Stimulated activated CD4-positive, alpha-beta T cell treated with anti-CD3 and anti-CD28 coated beads, Interleukin-2, amount 100 ng/mL, for 24 hours (primary cell): ENCODE measurements at regions not wholly inside any gene's neighbourhood (a gene's known extent, or its start where the extent isn't known, plus 50 kb on each side); places are given as distances from the start of the nearest gene placed in this dataset.
"Not testable (repeated sequence)": the region's sequence is repeated elsewhere in the genome, so short reads cannot be mapped to it uniquely, and the experiment has no call there.

ENCODE experiments used
- DNase-seq, 2 donors: peaks; one replicate each; pipeline ENCODE4 v3.0.0-alpha.2; 2020

DNA sequence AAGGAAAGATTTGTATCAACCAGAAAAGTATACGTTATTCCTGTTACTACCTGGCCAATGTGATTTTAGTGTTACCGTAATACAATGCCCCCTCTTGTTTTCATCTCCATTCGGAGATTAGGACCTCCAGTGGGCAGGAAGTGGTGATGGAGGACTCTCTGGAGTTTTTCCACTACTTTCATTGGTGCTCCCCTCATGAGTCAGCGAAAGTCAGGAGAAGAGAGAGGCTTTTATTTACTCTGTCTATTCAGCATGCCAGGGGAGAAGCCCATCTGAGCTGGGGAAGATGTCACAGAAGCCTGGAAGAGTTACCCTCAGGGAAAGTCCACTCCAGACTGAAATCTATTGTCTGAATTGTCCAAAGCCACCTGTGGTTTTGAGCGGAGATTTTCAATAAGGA lies 88.2 kb upstream of the THUMPD2 start:
- no peak for DNase-seq

DNA sequence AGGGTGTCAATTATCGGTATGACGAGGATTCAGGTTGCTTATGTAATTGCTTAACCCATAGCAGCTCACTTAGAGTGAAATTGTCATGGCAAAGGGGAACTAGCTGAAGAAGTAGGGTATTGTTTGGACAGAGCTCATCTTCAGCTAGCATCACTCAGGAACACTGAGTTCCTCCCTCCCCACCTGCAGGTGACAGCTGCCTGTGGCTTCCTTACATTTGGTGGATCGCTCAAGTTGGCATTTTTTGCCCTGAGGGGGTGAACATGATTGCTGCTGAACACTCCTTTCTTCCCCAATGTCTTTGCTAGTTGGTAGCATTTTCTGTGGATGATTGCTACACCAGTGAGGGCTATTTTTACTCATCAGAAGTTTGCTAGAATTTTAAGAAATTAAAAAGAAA lies 86.7 kb upstream of the THUMPD2 start:
- no peak for DNase-seq

DNA sequence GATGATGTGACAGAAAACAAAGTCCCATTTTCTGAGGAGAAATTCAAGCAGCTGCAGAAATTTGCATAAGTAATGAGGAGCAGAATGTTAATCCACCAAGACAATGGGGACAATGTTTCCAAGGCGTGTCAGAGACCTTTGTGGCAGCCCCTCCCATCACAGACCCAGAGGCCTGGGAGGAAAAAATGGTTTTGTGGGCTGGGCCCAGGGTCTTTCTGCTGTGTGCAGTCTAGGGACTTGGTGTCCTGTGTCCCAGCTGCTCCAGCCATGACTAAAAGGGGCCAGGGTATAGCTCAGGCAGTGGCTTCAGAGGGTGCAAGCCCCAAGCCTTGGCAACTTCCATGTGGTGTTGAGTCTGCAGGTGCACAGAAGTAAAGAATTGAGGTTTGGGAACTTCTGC lies 84.6 kb upstream of the THUMPD2 start:
- DNase-seq: not testable (repeated sequence)

DNA sequence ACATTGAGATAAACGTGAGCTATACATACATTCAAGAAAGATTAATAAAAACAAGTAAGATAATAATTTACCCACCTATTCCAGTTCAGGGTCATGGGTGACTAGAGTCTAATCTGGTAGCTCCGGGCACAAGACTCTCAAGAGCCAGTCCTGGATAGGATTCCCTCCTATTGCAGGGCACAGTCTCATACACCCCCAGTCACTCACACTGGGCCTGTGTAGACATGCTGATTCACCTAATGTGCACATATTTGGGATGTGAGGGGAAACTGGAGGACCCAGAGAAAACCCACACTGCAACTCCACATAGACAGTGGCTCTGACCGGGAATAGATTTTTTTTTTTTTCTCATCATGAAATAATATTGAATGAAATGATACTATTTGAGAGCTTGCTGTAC lies 81.5 kb upstream of the THUMPD2 start:
- DNase-seq: no peak

DNA sequence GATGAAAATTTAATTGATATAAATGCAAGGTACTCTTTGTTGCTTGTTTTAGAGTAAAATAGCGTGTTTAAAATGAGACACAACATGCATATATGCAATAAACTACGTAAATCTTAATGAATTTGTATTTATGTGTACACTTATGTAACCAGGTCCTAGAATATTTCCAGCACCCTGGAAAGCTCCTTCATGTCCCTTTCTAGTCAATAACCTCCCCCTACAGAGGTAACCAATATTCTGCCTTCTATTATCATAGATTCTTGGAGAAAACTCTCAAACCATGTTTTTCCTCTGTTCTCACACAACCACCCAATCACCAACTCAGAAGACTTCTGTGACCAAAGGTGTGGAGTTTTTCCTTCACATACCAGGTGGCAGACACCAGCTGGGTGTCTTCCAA lies 79.6 kb upstream of the THUMPD2 start:
- DNase-seq: no peak

DNA sequence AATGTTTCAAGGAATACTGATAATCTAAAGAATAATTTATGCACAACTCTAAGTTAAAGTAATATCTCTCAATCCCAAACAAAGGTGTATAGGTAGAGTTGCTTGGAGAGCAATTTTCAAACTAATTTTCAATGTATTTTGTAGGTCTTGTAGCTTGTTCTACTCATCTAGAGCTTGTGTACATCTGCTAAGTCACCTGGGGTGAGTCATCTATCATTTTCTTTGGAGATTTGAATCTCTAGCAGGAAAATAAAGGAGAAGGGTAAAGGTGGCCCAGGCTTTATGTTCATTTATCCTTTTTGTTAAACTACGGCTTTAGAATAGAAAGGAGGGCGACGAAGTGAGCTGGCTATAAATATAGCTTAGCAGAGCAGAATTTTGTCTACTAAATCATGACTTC lies 76.8 kb upstream of the THUMPD2 start:
- no peak for DNase-seq

DNA sequence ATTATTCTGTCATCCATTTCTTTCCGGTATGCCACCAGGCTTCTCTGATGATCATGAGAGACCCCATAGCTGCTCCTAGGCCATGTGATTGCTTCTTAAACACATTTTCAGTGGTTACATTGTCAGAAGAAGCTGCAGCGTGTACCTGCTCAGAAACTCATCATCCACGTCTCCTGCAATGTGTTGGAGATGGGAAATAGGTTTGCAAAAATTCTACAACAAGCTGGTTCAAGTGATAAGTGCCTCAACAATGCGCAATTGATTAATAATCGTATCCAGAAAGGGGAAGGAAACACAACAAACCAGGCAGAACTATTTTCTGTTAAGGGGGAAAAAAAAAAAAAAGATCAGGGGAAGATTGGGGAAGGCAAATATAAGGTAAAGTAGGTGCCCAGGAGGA lies 75.7 kb upstream of the THUMPD2 start:
- DNase-seq: no peak

DNA sequence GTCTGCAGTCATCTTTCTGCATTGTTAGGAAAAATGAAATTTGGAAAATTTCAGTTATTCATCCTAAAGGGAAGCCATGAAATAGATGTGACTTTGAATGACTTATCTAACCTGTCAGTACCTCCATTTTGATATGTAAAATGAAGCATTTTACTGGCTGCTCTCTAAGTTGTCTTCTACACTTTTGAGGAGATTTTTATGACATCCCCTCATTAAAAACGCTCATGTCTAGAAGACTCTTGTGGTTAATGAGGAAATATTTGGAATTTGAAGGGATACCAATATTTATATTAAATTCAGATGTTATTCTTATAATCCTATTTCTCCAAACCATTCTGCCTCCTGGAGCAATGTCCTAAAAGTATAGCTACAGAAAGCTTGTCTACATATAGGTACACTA lies 73.8 kb upstream of the THUMPD2 start:
- DNase-seq: no peak

DNA sequence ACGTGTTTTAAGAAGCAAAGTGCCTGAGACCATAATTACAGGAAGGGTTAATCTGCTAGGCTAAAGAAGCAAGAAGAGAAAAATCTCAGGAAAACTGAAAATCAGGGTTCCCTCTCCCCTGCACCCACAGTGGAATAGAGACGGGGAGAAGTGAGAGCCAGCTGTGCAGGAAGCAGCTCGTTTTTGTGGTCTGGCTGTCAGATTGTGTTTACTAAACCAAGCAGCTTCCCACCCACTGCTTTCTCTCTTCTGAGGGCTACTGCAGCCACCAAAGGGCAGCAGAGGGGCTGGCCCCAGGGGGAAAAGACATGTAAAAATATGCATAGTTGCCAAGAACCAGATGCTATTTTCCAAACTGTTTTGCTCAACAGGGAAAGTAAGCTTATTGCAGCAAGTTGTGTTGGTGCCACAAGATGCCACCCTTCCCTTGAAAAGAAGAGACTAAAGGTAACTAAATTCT lies 72.6 kb upstream of the THUMPD2 start:
- DNase-seq: no peak

DNA sequence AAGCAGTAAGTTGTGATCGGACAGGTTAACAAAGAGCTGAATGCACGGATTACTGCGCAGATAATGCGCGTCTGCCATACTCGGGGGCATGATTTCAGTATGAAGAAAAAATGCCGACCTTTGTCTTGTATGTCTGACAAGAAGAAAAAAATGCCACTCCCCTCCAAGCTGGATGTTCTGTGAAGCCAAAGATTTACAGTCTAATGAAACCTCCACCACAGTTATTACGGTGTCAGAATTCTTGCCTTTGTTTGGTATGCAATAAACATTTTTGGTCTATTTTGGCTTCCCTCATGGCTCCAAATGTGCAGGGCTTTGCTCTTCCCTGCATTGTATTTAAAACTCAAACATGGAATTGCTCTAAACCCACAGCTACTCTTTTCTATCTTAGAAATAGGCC lies 72.2 kb upstream of the THUMPD2 start:
- DNase-seq: no peak

DNA sequence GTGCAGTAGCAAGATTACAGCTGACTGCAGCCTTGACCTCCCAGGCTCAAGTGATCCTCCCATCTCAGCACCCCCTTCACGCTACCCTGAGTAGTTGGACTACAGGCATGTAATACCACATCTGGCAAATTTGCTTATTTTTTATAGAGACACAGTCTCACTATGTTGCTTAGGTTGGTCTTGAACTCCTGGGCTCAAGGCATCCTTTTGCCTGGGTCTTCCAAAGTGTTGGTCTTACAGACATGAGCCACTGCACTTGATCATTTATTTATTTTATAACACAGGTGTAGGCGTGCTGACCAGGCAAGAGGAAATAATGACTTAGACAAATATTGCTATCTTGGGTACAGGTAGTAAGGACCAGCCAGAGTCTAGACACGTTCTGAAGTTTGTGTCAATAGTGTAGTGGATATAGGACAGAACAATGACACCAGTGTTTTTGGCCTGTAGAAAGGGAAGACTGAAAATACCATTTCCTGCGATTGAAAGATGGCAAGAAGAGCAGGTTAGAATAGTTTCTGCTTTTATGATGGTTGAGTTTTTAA lies 71.0 kb upstream of the THUMPD2 start:
- DNase-seq: no peak

DNA sequence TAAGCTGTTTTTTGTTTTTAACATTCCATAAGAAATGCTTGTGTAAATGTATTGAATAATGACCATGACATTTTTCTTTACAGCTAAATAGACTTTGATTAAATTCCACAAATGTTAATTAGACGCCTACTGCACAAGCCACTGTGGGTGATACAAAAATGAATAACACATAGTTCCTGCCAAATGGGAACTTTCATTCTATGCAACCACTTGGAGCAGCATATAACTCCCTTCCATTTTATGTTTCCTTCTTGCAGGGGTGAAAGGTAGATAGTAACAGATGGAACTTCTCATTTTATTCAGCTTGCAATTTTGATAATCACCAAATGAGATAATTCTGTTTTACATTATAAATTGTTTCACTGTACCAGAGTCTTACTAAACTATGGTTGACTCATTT lies 70.0 kb upstream of the THUMPD2 start:
- DNase-seq: no peak

DNA sequence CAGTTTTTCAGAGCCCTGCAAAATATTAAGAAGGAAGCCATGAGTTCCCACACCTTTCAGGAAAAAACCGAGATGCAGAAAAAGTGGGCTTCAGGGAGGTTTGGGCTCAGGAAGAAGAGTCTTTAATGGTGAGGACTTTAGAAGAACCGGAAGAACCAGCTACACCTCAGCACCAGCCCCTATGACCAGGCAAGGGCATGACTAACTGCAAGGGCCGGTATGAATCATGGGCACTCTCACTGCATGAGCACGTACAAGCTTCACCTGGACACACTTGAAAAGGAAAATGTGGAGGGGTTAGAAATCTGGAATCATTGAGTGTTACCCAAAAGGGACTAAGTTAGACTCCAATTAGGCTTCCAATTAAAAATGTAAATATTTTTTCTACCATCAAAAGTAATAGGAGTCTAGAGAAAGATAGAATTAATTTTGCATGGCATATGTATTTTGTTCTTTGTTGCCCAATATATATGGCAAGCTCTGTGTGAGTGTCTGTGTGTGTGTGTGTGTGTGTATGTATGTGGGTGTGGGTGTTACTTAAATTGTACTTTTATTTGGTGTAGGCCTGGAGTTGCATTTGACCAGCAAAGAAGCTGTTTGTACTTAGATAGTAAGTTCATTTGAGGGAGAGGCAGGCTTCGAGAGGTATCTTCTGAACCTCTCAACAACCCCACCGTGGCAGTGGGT lies 66.5 kb upstream of the THUMPD2 start:
- DNase-seq: no peak

DNA sequence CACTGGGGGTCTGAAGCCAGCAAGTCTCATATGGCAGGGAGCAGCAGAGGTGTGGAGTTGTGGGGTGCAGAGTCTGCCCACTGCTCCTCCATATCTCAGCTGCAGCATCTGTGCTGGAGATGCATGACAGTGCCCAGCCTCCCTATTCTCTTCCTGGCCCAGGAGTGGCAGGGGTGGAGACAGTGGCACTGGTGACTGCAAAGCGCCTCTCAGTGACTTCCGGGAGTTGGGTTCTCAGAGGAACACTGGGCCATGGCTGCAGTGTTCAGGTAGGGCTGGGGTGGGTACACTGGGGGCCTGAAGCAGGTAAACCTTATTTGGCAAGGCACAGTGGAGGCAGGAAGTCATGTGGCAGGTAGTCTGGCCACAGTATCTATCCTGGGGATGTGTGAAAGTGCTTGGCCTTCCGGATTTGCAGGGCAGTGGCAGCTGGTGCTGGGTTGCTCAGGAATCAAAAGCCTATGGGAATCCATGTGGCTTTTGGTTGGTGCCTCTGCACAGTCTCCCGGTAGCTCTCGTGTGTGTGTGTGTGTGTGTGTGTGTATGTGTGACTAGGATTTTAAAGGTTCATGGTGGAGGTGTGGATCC lies 60.3 kb upstream of the THUMPD2 start:
- no peak for DNase-seq

DNA sequence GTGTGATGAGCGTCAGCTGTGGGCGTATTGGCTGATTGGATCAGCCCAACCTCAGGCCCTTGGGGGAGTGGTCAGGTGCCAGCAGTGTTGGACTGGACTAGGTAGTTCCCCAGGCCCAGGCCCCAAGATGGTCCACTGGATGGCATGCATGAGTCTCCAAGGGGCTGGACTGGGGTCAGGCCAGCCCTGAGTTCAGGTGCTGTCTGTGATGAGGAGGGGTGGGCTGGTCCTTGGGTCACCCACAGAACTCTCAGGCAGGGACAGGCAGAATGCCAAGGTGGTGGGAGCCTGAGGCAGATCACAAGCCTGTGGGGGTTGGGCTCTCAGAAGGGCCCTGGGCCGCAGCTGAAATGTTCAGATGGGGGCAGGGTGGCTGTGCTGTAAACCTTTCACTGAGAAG lies 59.5 kb upstream of the THUMPD2 start:
- no peak for DNase-seq

DNA sequence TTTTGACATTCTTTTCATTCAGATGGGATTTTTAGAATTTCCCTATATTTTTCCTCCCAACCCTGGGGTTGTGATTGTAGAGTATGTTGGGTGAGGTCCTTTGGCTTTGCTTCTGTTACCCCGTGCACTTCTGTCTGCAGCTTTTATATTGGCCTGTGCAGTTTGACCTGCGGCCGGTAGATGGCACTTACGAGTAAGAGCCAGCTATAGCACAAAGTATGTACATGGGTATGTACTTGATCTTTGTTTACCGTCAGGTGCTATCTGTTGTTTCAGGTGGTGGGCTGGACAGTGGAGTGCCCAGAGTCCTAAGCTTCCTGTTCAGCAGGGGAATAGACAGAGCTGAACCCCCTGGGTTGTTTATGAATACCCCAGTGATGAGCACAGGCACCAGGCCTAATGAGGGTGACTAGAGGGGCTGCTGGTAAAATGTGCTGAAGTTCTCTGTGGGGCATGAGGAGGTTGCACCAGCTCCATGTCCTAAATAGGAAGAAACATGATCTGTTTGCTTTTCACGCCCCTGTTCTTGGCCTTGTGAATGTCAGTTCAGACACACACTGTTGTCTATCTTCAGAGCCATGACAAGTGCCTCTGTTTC lies 58.9 kb upstream of the THUMPD2 start:
- DNase-seq: peak in 1 of 2 donors; percentile 14

DNA sequence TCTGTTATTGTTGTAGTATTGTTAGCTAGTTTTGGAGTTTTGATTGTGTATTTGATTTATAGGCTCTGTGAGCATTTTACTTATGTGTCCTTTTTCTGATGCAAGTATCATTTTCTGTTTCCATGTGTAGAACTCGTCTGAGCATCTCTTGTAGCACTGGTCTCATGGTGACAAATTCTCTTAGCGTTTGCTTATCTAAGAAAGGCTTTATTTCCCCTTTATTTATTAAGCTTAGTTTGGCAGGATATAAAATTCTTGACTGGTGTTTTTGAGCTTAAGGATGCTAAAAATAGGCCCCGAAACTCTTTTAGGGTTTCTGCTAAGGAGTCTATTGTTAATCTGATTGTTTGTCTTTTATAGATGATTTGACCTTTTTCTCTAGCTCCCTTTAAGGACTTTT lies 57.6 kb upstream of the THUMPD2 start:
- no peak for DNase-seq

DNA sequence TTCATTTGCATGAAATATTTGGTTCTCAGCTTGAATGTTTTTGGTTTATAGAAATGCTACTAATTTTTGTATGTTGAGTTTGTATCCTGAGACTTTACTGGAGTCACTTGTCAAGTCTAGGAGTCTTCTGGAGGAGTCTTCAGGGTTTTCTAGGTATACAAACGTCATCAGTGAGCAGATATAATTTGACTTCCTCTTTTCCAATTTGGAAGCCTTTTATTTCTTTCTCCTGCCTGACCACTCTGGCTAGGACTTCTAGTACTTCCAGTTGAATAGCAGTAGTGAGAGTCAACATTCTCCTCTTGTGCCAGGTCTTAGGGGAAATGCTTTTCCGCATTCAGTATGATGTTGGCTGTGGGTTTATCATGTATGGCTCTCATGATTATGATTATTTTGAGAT lies 55.4 kb upstream of the THUMPD2 start:
- DNase-seq: no peak

DNA sequence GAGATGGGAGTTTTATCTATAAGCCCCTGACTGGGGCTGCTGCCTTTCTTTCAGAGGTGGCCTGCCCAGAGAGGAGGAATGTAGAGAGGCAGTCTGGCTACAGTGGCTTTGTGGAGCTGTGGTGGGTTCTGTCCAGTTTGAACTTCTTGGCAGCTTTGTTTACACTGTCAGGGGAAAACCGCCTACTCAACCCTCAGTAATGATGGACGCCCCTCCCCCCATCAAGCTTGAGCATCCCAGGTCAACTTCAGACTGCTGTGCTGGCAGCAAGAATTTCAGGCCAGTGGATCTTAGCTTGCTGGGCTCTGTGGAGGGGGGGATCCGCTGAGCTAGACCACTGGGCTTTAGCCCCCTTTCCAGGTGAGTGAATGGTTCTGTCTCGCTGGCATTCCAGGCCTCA lies 51.6 kb upstream of the THUMPD2 start:
- DNase-seq: not testable (repeated sequence)
